Skeletal muscle cell (primary cell): ENCODE measurements at regions not wholly inside any gene's neighbourhood (a gene's known extent, or its start where the extent isn't known, plus 50 kb on each side); places are given as distances from the start of the nearest gene placed in this dataset.
A peak's percentile ranks its signal among the peaks of the same experiment; 100 is the strongest.

Experiments used
- DNase-seq: peaks from one replicate; pipeline ENCODE4 v3.0.0-alpha.2; 2010; ENCODE audit warnings: low read depth
- H3K4me3 ChIP-seq: 2 replicates; pipeline ENCODE4 v1.5.1; 2011; ENCODE audit warnings: low read depth, mild to moderate bottlenecking, control low read depth, low read length, moderate library complexity

GRCh38 chr2:217409949-217410680 is 550.3 kb upstream of the TNP1 start:
- no peak overlapping the region for H3K4me3 ChIP-seq
- DNase-seq: no peak

- H3K4me3 ChIP-seq: no peak overlapping the region
- DNase-seq: no peak
Measured at GRCh38 chr2:217407362-217407761, 547.5 kb upstream of the TNP1 start.

- DNase-seq: no peak
- no peak overlapping the region for H3K4me3 ChIP-seq
Measured at GRCh38 chr2:217404236-217404760, 544.4 kb upstream of the TNP1 start.

GRCh38 chr2:217402761-217403383 is 543.0 kb upstream of the TNP1 start:
- DNase-seq: no peak
- H3K4me3 ChIP-seq: no peak overlapping the region

- no peak overlapping the region for H3K4me3 ChIP-seq
- no peak for DNase-seq
Measured at GRCh38 chr2:217402144-217402543, 542.3 kb upstream of the TNP1 start.

- H3K4me3 ChIP-seq: no peak overlapping the region
- DNase-seq: no peak
Measured at GRCh38 chr2:217399291-217399690, 539.4 kb upstream of the TNP1 start.

- no peak for DNase-seq
- H3K4me3 ChIP-seq: no peak overlapping the region
Measured at GRCh38 chr2:217398860-217399259, 539.0 kb upstream of the TNP1 start.

- no peak for DNase-seq
- H3K4me3 ChIP-seq: no peak overlapping the region
Measured at GRCh38 chr2:217398101-217398500, 538.2 kb upstream of the TNP1 start.

- DNase-seq: no peak
Measured at GRCh38 chr2:217396586-217396985, 536.7 kb upstream of the TNP1 start.

GRCh38 chr2:217396165-217396564 is 536.3 kb upstream of the TNP1 start:
- H3K4me3 ChIP-seq: no peak overlapping the region
- no peak for DNase-seq

More at GRCh38 chr2:217396586-217396985, 536.7 kb upstream of the TNP1 start:
- H3K4me3 ChIP-seq: no peak overlapping the region

- DNase-seq: no peak
- H3K4me3 ChIP-seq: no peak overlapping the region
Measured at GRCh38 chr2:217394510-217395351, 534.9 kb upstream of the TNP1 start.

GRCh38 chr2:217393585-217394032 is 533.7 kb upstream of the TNP1 start:
- peak; percentile 67 for DNase-seq
- no peak overlapping the region for H3K4me3 ChIP-seq

GRCh38 chr2:217392930-217393584 is 533.2 kb upstream of the TNP1 start:
- no peak overlapping the region for H3K4me3 ChIP-seq
- no peak for DNase-seq

GRCh38 chr2:217387776-217388387 is 528.0 kb upstream of the TNP1 start:
- no peak overlapping the region for H3K4me3 ChIP-seq
- no peak for DNase-seq

GRCh38 chr2:217386041-217386440 is 526.2 kb upstream of the TNP1 start:
- H3K4me3 ChIP-seq: no peak overlapping the region
- no peak for DNase-seq

- H3K4me3 ChIP-seq: no peak overlapping the region
- no peak for DNase-seq
Measured at GRCh38 chr2:217383620-217384019, 523.8 kb upstream of the TNP1 start.

- DNase-seq: no peak
- no peak overlapping the region for H3K4me3 ChIP-seq
Measured at GRCh38 chr2:217382794-217383193, 522.9 kb upstream of the TNP1 start.

- no peak overlapping the region for H3K4me3 ChIP-seq
- no peak for DNase-seq
Measured at GRCh38 chr2:217379807-217380206, 519.9 kb upstream of the TNP1 start.

- H3K4me3 ChIP-seq: no peak overlapping the region
- no peak for DNase-seq
Measured at GRCh38 chr2:217372794-217373193, 512.9 kb upstream of the TNP1 start.
